Effector CD8-positive, alpha-beta T cell (primary cell): ENCODE measurements at regions not wholly inside any gene's neighbourhood (a gene's known extent, or its start where the extent isn't known, plus 50 kb on each side); places are given as distances from the start of the nearest gene placed in this dataset.

Source experiments
- DNase-seq: peaks from one replicate; lab custom pipeline; 2025; lab: John Stamatoyannopoulos, UW

DNA sequence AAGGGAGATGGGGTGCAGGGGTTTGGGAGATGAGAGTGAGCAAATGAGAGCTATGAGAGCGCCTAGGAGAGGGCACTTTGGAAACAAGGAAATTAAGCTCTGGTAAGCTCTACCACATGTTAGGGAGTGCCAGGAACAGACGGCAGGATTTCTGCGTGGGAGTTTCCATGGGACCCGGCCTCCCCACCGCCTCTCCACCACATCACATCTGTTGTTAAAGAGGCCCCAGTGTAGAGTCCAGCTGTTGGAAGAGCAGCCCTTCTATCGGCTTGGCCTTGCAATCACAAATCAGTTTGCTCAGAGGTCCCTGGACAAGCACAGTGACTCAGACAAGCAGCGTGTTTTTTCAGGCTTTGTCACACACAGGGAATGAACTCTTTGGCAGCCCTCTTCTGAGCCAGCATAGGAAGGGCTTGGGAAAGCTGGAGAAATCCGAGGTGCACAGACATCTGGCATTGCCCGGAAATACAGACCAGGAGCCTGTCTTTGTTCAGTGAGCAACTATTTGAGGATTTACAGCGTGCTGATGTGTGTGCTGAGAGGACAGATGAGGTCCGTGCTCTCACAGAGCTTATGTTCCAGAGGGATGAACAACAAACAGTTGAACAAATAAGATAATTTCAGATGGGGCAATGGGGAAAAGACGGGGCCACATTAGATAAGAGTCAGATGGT, 370.6 kb upstream of the PROK2 start:
- no peak for DNase-seq

DNA sequence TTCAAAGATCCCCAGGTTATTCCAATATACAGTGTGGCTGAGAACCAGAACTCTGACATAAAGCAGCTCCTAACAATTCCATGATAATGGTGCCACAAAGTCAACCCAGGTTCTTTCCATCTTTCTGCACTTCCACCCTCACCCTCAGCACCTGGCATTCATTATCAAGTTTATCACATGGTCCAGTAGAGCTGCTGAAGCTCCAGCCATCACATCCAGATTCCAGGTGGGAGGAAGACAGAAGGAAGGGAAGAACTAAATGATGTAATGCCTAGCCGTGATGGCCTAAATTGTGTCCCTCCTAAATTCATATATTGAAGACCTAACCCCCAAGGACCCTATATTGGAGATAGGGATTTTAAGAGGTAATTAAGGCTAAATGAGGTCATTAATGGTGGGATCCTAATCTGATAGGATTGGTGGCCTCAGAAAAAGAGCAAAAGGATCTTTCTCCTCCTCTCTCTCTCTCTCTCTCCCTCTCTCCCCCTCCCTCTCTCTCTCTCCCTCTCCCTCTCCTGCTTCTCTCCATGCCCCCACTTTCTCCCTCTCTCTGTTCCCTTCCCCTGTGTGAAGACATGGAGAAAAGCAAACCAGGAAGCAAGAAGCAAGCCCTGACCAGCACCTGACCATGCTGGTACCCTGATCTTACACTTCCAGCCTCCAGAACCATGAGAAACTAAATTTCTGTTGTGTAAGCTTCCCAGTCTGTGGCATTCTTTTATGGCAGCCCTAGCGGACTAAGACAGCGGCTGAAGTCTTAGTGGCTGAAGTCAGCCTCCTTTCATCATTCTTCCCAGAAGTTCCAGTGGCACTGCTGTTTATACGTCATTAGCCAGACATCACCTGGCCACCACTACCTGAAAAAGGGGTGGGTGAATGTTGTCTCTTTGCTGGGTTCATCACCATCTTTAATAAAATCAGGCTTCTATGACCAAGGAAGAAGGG, 369.7 kb upstream of the PROK2 start:
- no peak for DNase-seq

DNA sequence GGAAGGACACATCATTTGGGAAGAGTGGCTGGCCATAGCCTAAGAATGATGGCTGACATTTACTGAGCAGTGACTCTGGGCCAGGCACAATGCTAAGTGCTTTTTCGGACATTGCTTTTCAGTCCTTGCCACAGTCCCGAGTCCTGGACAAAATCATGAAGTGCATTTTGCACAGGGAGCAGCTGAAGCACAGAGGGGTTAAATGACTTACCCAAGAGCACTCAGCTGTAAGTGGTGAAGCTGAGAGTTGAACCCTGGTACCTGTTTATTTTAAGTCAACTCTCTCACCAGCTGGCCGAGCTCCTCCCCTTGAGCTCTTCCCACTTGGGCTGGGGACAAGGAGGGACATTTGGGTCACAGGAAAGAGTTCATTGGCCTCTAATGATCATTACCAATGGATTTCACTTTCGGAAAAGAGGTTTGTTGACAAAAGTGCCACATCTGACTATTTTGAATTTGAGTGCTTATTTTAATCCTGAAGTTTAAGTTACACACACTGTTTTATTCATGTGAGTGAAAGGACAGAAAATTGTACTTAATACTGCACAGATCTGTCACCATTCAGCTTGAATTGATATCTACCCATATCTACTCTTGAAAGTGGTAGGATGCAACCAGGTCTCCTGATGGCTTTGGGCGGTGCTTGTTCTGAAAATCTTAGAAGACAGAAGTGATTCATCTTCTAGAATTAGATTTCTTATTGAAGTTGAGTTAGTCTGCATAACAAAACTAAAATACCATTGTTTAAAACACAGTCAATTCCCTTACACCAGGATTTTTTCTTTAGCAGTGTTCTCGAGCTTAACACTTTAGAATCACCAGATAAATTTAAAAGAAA, 368.7 kb upstream of the PROK2 start:
- DNase-seq, result no peak

DNA sequence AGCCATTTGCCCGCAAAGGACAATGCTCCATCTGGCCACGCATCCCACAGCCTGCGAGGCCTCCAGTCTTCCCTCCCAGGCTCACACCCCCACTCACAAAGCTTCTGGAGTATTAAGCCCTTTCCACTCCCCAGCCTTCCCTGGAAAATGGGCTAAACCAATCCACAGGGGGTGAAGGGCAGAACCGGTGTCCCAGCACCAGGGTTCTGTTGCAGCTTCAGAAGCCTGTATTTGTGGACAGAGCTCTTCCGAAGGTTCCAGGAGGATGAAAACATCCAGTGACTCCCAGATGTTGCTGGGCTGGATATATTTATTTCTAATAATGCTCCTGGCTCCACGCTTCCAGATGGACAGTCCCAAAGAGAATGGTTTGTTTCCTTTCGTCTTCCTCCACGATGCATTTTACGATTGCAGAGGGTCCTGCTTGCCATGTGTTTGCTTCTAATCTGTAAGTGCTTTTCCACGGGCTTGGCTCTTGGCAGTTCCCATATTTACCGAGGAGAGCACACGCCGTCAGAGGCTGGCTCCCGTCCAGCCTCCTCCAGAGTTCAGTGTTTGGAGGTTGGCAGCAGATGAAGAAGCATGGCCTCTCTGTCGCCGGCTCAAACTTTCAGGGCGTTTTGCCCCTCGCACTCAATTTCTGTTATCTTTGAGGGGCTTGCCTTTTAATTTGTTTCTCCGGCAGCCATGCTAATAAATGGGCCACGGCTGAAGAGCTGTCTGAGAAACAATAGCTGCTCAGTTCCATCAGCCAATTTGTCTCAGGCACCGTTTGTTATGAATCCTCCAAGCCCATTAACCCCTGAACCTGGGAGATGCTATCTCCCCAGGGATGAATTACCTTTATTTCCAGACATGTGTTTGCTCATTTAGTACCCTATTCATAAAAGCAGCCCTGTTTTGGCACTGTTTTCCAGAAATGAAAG, 367.9 kb upstream of the PROK2 start:
- no peak for DNase-seq

DNA sequence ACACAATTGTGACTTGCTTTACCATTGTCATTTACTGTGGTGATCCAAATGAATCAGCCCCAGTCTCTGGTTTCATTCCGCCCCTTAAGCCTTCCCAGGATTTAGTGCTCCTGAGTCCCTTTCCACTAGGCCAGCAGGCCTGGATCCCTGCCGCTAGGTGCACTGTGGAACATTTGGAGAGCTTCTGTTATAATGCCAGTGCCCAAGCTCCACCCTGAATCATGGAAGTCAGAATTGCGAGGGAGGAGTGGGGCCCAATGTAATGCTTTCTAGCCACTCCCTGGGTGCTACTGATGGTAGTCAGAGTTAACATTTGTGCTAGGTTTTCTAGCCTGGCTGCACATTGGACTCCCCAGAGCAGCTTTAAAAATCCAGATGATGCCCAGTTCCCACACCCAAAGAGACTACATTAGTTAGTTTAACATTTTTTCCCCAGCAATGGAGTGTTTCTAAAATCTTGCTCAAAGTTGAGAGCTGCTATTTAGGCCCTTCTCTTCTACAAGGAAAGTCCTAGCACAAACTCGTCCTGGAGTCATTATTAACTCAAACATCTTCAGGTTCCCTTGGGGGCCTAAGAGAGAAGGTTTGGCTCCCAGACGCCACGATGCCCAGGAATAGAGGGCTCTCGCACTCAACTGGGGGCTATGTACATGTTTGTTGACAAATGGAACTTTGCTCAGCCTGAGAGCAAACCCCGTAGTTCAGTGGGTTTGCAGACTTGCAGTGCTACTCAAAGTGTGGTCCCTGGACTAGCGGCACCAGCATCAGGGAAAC, 366.7 kb upstream of the PROK2 start:
- DNase-seq, result no peak

DNA sequence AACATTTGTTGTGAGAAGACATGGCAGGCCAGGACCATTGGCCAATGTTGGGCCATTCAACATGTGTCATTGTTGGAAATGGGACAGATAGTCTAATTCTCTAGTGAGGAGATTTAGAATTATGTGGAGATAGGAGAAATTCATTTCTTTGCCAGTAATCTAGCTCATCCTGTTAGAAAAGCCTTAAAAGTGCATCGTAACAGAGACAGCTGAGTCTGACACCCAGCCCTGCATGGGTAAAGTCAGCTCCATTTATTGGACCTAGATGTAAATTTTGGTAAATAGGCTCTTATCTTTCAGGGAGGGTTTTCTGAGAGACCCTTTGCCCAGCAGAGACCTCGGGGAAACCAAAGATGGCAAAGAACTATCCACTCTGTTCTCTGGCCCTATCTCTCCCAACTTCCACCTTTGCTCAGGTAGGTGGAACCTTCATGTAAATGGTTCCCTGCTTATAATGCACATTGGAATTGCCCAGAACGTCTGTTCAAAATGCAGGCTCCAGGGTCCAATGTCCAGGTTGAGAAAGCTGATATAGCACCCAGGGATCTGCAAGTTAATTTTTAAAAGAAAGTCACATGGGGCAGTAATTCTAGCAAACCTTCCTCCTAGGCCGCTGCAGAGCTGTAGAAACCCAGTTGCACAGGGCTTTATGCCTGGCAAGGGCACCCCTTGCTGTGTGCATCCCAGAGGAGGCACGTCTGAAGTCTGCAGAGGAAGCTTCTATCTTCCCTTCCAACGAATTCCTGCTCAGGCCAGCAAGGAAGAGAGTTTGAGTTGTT, 365.9 kb upstream of the PROK2 start:
- DNase-seq, result no peak

DNA sequence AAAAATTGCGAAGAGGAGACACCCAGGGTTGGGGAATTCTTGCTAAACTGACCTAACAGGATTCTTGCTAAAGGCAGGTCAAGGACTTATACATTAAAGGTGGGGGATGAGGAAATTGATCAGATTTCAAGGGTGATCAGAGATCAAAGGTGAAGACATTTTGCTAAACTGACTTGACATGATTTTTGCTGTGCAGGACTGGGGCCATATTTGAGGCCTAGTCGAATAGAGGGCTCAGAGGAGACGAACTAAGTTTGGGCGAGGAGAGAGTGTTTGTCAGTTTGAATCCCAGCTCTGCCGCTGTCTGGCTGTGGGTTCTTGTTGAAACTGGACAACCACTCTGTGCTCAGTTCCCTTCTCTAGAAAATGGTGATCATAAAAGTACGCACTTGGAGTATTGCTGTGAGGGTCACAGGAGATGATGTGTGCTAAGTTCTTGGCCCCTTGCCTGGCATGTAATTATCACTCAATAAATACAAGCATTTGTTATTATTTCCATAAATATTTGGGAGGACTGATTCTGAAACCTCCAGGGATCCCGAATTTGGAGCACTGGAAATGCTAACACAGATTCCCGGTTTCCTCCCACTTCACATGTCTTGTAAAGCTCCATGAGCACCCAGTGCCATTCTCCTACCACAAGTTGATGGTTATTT, 364.8 kb upstream of the PROK2 start:
- no peak for DNase-seq

DNA sequence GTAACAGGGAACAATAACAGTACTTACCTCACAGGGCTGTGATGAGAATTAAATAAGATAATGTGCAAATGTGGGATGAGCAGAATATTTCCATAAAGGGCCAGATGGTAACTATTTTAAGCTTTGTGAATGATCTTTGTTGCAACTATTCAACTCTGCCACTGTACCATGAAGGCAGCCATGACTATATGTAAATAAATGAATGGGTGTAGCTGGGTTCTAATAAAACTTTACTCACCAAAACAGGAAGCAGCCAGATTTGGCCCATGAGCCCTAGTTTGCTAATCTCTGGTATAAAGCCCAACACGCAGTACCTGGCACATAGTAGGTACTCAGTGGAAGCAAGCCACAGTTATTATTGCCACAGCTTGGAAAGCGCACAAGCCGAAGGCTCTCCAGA, 362.7 kb upstream of the PROK2 start:
- DNase-seq, result no peak

DNA sequence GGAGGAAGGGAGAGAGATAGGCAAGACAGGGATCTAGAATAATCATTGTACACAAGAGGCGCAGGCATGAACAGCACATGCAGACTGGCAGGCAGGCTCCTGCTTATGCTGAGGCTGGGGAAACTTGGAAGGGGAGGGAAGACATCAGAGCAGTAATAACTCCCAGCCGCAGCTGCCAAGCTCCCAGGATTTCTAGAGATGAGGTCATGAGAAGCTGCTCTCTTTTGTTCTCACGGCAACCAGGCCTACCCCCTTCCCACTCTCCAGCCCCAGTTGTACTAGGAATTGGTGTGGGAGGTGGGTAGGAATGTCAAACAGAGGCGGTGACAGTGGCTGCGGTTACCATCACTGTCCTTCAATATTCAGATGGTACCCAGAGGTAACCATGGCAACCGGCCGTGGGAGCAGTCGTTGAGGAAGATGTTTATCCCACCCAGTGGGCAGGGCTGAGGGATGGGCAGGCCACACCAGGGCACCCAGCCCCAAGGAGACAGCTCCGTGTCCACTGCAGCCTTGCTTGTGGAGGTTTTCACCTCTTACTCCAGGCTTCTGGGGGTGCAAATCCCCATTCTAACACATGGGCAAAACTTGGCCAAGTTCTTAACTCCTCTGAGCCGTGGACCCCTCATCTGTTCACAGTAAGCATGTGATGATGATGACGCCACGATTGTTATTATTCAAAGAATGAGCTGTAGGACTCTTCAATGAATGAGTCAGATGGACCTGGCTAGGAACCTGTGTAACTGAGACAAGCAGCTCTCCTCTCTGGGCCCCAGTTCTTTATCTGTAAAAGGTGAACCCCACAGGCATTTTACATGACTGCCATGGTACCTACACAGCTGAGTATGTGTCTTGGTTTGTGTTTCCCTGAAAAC, 360.8 kb upstream of the PROK2 start:
- DNase-seq, result no peak

DNA sequence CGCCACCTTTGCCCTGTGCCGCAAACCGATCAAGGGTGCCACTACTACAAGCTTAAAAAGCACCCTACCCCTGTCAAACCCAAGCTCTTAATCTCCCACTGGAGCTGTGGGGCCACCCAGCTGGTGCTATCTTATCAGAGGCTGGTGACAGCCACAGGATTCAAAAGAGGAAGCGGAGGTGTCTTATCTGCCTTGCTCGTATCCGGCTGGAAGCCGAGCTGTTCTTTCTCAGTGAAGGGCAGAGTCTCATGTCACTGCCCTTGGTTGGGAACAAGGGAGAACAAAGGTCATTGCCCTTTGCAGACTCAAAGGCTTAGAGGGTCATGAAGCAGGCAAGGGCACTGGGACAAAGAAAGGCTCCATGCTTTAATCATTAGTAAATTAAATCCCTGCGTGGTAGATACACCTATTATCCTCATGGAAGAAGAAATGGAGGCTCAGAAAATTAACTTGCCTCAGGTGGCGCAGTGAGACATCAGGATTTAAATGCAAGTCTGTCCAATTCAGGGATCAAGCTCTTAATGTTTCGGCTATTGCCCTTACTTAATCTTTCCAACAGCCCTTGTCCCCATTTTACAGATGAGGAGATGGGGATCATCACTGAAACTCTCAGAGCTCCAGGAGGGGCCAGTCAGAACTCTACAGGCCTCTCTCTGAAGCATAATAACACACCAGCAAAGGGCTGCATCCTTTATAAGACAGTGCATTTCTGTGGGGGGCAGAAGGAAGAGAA, 360.0 kb upstream of the PROK2 start:
- no peak for DNase-seq

DNA sequence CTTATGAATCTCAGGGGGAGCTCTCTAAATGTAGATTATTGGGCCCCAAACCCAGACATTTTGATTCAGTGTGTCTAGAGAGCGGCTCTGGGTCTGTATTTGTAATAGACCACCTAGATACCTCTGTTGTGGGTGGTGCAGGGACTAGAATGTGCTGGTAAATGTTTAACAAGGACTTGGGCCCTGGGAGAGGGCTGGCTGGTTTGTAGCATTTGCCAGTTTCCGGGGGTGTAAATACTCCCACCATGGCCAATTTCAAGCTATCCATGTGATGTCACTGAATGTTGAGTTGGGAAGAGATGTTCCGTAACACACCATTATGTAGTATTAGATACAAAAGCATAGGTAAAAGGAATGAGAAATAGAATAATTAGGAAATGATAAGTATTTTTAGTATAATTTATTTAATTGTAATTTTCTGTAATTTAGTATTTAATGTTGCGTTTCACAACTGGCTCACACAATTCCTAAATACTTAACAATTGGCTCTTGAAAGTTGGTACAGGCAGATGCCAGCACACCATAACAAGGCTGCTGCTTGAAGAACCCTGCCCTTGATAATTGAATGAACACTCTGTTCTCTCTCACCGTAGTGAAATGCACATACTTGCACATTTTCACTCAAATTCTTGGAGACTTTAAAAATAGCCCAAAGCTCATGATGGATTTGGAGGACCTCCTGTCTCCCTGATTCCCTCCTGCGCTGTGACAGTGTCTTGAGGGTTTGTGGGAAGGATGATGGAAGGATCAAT, 359.2 kb upstream of the PROK2 start:
- no peak for DNase-seq

DNA sequence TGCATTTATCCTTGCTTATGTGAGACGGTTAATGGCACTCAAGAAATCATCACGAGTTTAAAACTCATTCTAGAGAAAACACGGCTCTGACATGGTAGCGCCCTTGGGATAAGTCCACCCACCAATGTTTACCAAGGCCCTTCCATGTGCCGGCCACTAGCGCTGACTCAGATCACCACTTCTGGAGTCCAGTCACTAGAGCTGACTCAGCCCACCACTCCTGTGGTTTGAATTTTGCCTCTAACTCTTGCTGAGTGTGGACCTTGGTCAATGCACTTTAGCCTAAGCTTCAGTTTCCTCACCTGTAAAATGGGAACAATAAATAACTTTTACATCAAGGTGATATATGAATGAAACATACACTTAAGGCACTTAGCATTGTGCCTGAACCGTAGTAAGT, 358.4 kb upstream of the PROK2 start:
- DNase-seq, result no peak

DNA sequence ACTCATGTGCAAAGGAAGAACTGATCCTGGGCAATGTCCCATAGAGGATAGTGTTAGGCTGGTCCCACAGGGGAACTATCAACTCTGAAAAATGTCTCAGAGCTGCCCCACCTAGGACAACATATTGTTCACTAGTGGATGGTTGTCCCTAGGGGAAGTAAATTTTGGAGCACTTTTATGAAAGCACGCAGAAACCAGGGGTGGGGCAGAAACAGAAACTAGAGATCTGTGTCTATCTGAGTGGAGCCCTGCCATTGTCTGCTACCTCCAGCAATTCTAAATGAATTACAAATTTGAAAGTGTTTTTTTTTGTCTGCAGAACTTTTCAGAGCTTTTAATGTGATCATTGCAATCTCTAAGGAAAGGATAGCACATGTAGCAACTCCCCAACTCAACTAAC, 357.1 kb upstream of the PROK2 start:
- no peak for DNase-seq

DNA sequence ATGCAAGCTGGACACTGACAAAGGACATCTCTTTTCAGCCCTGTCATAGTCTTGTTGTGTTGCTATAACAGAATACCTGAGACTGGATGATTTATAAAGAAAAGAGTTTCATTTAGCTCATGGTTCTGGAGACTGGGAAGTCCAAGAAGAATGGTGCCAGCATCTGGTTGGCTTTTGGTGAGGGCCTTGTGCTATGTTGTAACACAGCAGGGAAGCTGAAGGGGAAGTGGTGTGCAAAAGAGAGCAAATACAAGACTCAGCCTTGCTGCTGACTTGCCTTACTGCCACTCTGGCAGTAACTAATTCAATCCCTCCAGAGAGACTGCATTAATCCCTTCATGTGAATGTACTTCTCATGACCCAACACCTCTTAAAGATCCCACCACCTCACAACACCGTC, 356.3 kb upstream of the PROK2 start:
- no peak for DNase-seq

DNA sequence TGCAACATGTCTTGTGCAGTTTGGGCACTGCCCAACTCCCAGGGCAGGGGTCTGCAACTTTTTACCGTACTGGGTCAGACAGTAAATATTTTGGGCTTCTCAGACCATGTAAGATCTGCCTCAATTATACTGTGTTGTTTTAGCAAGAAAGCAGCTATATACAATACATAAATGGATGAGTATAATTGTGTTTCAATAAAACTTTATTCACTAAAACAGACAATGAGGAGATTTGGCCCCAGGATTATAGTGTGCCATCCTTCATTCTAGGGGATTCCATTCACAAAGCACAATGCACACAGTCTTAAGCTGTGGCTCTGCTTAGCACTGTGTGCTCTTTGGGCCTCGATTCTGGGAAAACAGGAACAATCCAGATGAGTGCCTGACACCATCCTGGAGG, 354.4 kb upstream of the PROK2 start:
- no peak for DNase-seq
